ENCODE measurements at regions not wholly inside any gene's neighbourhood (a gene's known extent, or its start where the extent isn't known, plus 50 kb on each side); places are given as distances from the start of the nearest gene placed in this dataset.

- peaks cover 38% of the 10 kb centered on the region for H3K4me1 Mint-ChIP-seq (ENCODE audit: low read depth, unreplicated experiment)
- no peaks in the 10 kb centered on the region for H3K9me3 Mint-ChIP-seq (ENCODE audit: unreplicated experiment)
- no peak overlapping the region for H3K27ac Mint-ChIP-seq (ENCODE audit: unreplicated experiment)
- no peak for TF ChIP-seq CTCF (IDR thresholded peaks at IDR 0.05; ENCODE audit: partially characterized antibody, unreplicated experiment)
- H3K36me3 Mint-ChIP-seq (ENCODE audit: unreplicated experiment): no peaks in the 10 kb centered on the region
- no peak for DNase-seq
- peaks cover 3% of the 10 kb centered on the region for H3K27me3 Mint-ChIP-seq (ENCODE audit: unreplicated experiment)
- no peak overlapping the region for H3K4me3 Mint-ChIP-seq (ENCODE audit: unreplicated experiment)
These were observed 76.8 kb upstream of the PRKG1 start for GRCh38 chr10:50997461-50997860.

- Mint-ChIP-seq H3K4me1 (ENCODE audit: low read depth, unreplicated experiment) (peaks cover 46% of the 10 kb centered on the region), H3K27ac (ENCODE audit: unreplicated experiment) (no peak overlapping the region), H3K36me3 (ENCODE audit: unreplicated experiment) (no peaks in the 10 kb centered on the region), H3K27me3 (ENCODE audit: unreplicated experiment) (no peaks in the 10 kb centered on the region), H3K9me3 (ENCODE audit: unreplicated experiment) (no peaks in the 10 kb centered on the region), H3K4me3 (ENCODE audit: unreplicated experiment) (peak overlapping the region; percentile 15)
- no peak for TF ChIP-seq CTCF (IDR thresholded peaks at IDR 0.05; ENCODE audit: partially characterized antibody, unreplicated experiment)
- DNase-seq: no peak
These were observed 75.1 kb upstream of the PRKG1 start for GRCh38 chr10:50999163-50999562.

GRCh38 chr10:51000164-51000563, 74.1 kb upstream of the PRKG1 start:
- peaks cover 47% of the 10 kb centered on the region for H3K4me1 Mint-ChIP-seq (ENCODE audit: low read depth, unreplicated experiment)
- H3K27ac Mint-ChIP-seq (ENCODE audit: unreplicated experiment): no peak overlapping the region
- no peak for DNase-seq
- H3K4me3 Mint-ChIP-seq (ENCODE audit: unreplicated experiment): no peak overlapping the region
- TF ChIP-seq CTCF (IDR thresholded peaks at IDR 0.05; ENCODE audit: partially characterized antibody, unreplicated experiment): no peak
- no peaks in the 10 kb centered on the region for H3K27me3 Mint-ChIP-seq (ENCODE audit: unreplicated experiment)
- H3K36me3 Mint-ChIP-seq (ENCODE audit: unreplicated experiment): no peaks in the 10 kb centered on the region
- no peaks in the 10 kb centered on the region for H3K9me3 Mint-ChIP-seq (ENCODE audit: unreplicated experiment)

GRCh38 chr10:51000976-51001375, 73.3 kb upstream of the PRKG1 start:
- Mint-ChIP-seq H3K4me1 (ENCODE audit: low read depth, unreplicated experiment) (peaks cover 53% of the 10 kb centered on the region), H3K27ac (ENCODE audit: unreplicated experiment) (no peak overlapping the region), H3K9me3 (ENCODE audit: unreplicated experiment) (no peaks in the 10 kb centered on the region), H3K4me3 (ENCODE audit: unreplicated experiment) (peak overlapping the region; percentile 77), H3K36me3 (ENCODE audit: unreplicated experiment) (no peaks in the 10 kb centered on the region), H3K27me3 (ENCODE audit: unreplicated experiment) (no peaks in the 10 kb centered on the region)
- no peak for DNase-seq
- TF ChIP-seq CTCF (IDR thresholded peaks at IDR 0.05; ENCODE audit: partially characterized antibody, unreplicated experiment): no peak

- Mint-ChIP-seq H3K4me1 (ENCODE audit: low read depth, unreplicated experiment) (peaks cover 55% of the 10 kb centered on the region), H3K27me3 (ENCODE audit: unreplicated experiment) (no peaks in the 10 kb centered on the region), H3K36me3 (ENCODE audit: unreplicated experiment) (no peaks in the 10 kb centered on the region), H3K9me3 (ENCODE audit: unreplicated experiment) (no peaks in the 10 kb centered on the region), H3K27ac (ENCODE audit: unreplicated experiment) (no peak overlapping the region), H3K4me3 (ENCODE audit: unreplicated experiment) (peak overlapping the region; percentile 7)
- peak; percentile 49 for TF ChIP-seq CTCF (IDR thresholded peaks at IDR 0.05; ENCODE audit: partially characterized antibody, unreplicated experiment)
- DNase-seq: no peak
These were observed 72.7 kb upstream of the PRKG1 start for GRCh38 chr10:51001587-51001986.

All from glutamatergic neuron (in vitro differentiated cells).